GM12892 (cell line): ENCODE measurements at regions not wholly inside any gene's neighbourhood (a gene's known extent, or its start where the extent isn't known, plus 50 kb on each side); places are given as distances from the start of the nearest gene placed in this dataset.

Experiments used
- POLR2AphosphoS5 ChIP-seq: IDR thresholded peaks from 2 replicates; pipeline ENCODE4 v1.6.1; 2011; ENCODE audit warnings: low read depth, low read length, control low read depth
- TAF1 ChIP-seq: IDR thresholded peaks from 2 replicates; pipeline ENCODE4 v1.6.1; 2011; ENCODE audit warnings: low read depth, mild to moderate bottlenecking, control low read depth, low read length, borderline replicate concordance

GRCh38 chr2:4732560-4732959 is 959.6 kb upstream of the SOX11 start:
- TF ChIP-seq POLR2AphosphoS5 (no peak), TAF1 (no peak)
